SK-N-SH (cell line): ENCODE measurements at regions not wholly inside any gene's neighbourhood (a gene's known extent, or its start where the extent isn't known, plus 50 kb on each side); places are given as distances from the start of the nearest gene placed in this dataset.

Experiments used
- CTCF ChIA-PET: fragments of 300-600, 350-600 bp; formaldehyde crosslinking; extraction: SDS; loops from one replicate; lab custom pipeline; 2021; lab: Yijun Ruan, JAX
- POLR2A ChIA-PET: fragments of 350-600 bp; sonication (Branson Sonifier 250); formaldehyde crosslinking; extraction: SDS; loops from one replicate; lab custom pipeline; 2020; ENCODE audit warnings: antibody characterized with exemption, inconsistent platforms; lab: Yijun Ruan, JAX
- DNase-seq: peaks from one replicate; pipeline ENCODE4 v3.0.0; 2012
- H2AFZ ChIP-seq: fragments of 200-600 bp; sonication (generic); 2 replicates; pipeline ENCODE4 v1.8.1; 2016; ENCODE audit warnings: antibody characterized with exemption, mild to moderate bottlenecking, low read depth
- H3F3A ChIP-seq: fragments of 200-600 bp; sonication (generic); replicated peaks from 2 replicates; pipeline ENCODE3; 2016; ENCODE audit warnings: antibody characterized with exemption, mild to moderate bottlenecking; ENCODE audit not compliant: insufficient read depth
- H3K27ac ChIP-seq, 2 experiments: fragments of 200-500 bp in 1 of 2; fragments of 200-600 bp in 1 of 2; sonication (Bioruptor generic) in 1 of 2; sonication (generic), shearing (Covaris generic) in 1 of 2; 2 replicates each; pipeline versions ENCODE4 v1.5.1 to v1.6.1; 2014 to 2016; ENCODE audit warnings: low read depth in 2 of 2, inconsistent platforms in 1 of 2, low read length in 1 of 2, mild to moderate bottlenecking in 1 of 2, mixed read lengths in 1 of 2
- H3K27me3 ChIP-seq: fragments of 200-600 bp; sonication (generic), shearing (Covaris generic); 2 replicates; pipeline ENCODE4 v1.6.1; 2016; ENCODE audit warnings: mixed run types; ENCODE audit not compliant: insufficient read depth
- H3K36me3 ChIP-seq, 2 experiments: fragments of 200-500 bp in 1 of 2; fragments of 200-600 bp in 1 of 2; sonication (Bioruptor generic) in 1 of 2; sonication (generic) in 1 of 2; replicated peaks in 1 of 2; 2 replicates each; pipeline versions ENCODE3 to v1.5.1; 2014 to 2016; ENCODE audit warnings: low read length in 1 of 2, mild to moderate bottlenecking in 1 of 2; ENCODE audit not compliant: insufficient read depth in 2 of 2, control insufficient read depth in 1 of 2
- H3K4me1 ChIP-seq, 2 experiments: fragments of 200-500 bp in 1 of 2; fragments of 200-600 bp in 1 of 2; sonication (Bioruptor generic) in 1 of 2; sonication (generic), shearing (Covaris generic) in 1 of 2; 2 replicates each; pipeline versions ENCODE4 v1.5.1 to v1.6.1; 2014 to 2016; ENCODE audit warnings: low read depth in 1 of 2, low read length in 1 of 2, mixed run types in 1 of 2; ENCODE audit not compliant: insufficient read depth in 2 of 2, control insufficient read depth in 1 of 2
- H3K4me2 ChIP-seq: fragments of 200-600 bp; sonication (generic), shearing (Covaris generic); 2 replicates; pipeline ENCODE4 v1.6.1; 2017; ENCODE audit warnings: mixed run types
- H3K4me3 ChIP-seq, 2 experiments: fragments of 200-500 bp in 1 of 2; fragments of 200-600 bp in 1 of 2; sonication (Bioruptor generic) in 1 of 2; sonication (generic), shearing (Covaris generic) in 1 of 2; 2 replicates each; pipeline versions ENCODE4 v1.5.1 to v1.8.1; 2014 to 2016; ENCODE audit warnings: low read depth in 2 of 2, inconsistent platforms in 1 of 2, low read length in 1 of 2, mild to moderate bottlenecking in 1 of 2, mixed read lengths in 1 of 2, moderate library complexity in 1 of 2
- H3K79me2 ChIP-seq: fragments of 200-600 bp; sonication (generic); 2 replicates; pipeline ENCODE4 v1.8.1; 2017; ENCODE audit warnings: mild to moderate bottlenecking; ENCODE audit not compliant: insufficient read depth
- H3K9ac ChIP-seq: fragments of 200-600 bp; sonication (generic); 2 replicates; pipeline ENCODE4 v1.6.1; 2017; ENCODE audit warnings: mixed run types
- H3K9me2 ChIP-seq: fragments of 200-600 bp; sonication (generic); 2 replicates; pipeline ENCODE4 v1.6.1; 2017; ENCODE audit warnings: mixed run types
- H3K9me3 ChIP-seq: fragments of 200-600 bp; sonication (generic); 2 replicates; pipeline ENCODE4 v1.6.1; 2017; ENCODE audit warnings: mixed run types, mild to moderate bottlenecking, moderate library complexity
- H4K20me1 ChIP-seq: fragments of 200-600 bp; sonication (generic); 2 replicates; pipeline ENCODE4 v1.6.1; 2017; ENCODE audit warnings: mild to moderate bottlenecking, mixed run types; ENCODE audit not compliant: insufficient read depth
- CHD2 ChIP-seq: fragments of 150-350 bp; IDR thresholded peaks from 2 replicates; pipeline ENCODE4 v1.6.1; 2018; ENCODE audit warnings: low read length; ENCODE audit not compliant: partially characterized antibody
- EZH2phosphoT487 ChIP-seq: fragments of 200-600 bp; sonication (generic); IDR thresholded peaks from 2 replicates; pipeline ENCODE4 v1.6.1; 2017; ENCODE audit warnings: low read depth, mixed run types, mild to moderate bottlenecking, antibody characterized with exemption, moderate library complexity, borderline replicate concordance
- FOSL2 ChIP-seq: IDR thresholded peaks from 2 replicates; pipeline ENCODE4 v1.4.0; 2012; ENCODE audit warnings: low read depth, mild to moderate bottlenecking, moderate library complexity, borderline replicate concordance
- JUND ChIP-seq: IDR thresholded peaks from 2 replicates; pipeline ENCODE4 v1.4.0; 2012
- MEF2A ChIP-seq: IDR thresholded peaks from 2 replicates; pipeline ENCODE4 v1.4.0; 2012; ENCODE audit warnings: low read depth, borderline replicate concordance
- RAD21 ChIP-seq: IDR thresholded peaks from 2 replicates; pipeline ENCODE4 v1.6.1; 2012; ENCODE audit warnings: mild to moderate bottlenecking, low read length
- RCOR1 ChIP-seq: fragments of 150-350 bp; IDR thresholded peaks from 2 replicates; pipeline ENCODE4 v1.6.1; 2017; ENCODE audit warnings: antibody characterized with exemption, low read length
- RXRA ChIP-seq: IDR thresholded peaks from 2 replicates; pipeline ENCODE4 v1.4.0; 2012; ENCODE audit warnings: low read depth, mild to moderate bottlenecking, borderline replicate concordance
- TEAD4 ChIP-seq: IDR thresholded peaks from 2 replicates; pipeline ENCODE4 v1.4.0; 2012; ENCODE audit warnings: mild to moderate bottlenecking, borderline replicate concordance; ENCODE audit not compliant: insufficient read depth
- YY1 ChIP-seq: IDR thresholded peaks from 2 replicates; pipeline ENCODE4 v1.4.0; 2012; ENCODE audit warnings: low read depth, mild to moderate bottlenecking
- WGBS: methylation state at CpG from one replicate; pipeline ENCODE4 v1.1.6; 2017; ENCODE audit warnings: low lambda C conversion rate; 5-methylcytosine and 5-hydroxymethylcytosine counted together
- TF ChIP-seq, protein P1 (sequence below): fragments of 150-350 bp; IDR thresholded peaks from 2 replicates; pipeline ENCODE4 v1.6.1; 2016; ENCODE audit warnings: mild to moderate bottlenecking, low read depth, low read length
- TF ChIP-seq, protein P2 (sequence below): IDR thresholded peaks from 2 replicates; pipeline ENCODE4 v1.4.0; 2012; ENCODE audit warnings: low read depth, borderline replicate concordance
- TF ChIP-seq, protein P3 (sequence below): fragments of 200-600 bp; sonication (generic); IDR thresholded peaks from 2 replicates; pipeline ENCODE4 v1.6.1; 2017; ENCODE audit warnings: antibody characterized with exemption, mild to moderate bottlenecking, moderate library complexity
- TF ChIP-seq, protein P4 (sequence below): IDR thresholded peaks from 2 replicates; pipeline ENCODE4 v1.6.1; 2012; ENCODE audit warnings: mild to moderate bottlenecking, low read depth, low read length, moderate library complexity

DNA sequence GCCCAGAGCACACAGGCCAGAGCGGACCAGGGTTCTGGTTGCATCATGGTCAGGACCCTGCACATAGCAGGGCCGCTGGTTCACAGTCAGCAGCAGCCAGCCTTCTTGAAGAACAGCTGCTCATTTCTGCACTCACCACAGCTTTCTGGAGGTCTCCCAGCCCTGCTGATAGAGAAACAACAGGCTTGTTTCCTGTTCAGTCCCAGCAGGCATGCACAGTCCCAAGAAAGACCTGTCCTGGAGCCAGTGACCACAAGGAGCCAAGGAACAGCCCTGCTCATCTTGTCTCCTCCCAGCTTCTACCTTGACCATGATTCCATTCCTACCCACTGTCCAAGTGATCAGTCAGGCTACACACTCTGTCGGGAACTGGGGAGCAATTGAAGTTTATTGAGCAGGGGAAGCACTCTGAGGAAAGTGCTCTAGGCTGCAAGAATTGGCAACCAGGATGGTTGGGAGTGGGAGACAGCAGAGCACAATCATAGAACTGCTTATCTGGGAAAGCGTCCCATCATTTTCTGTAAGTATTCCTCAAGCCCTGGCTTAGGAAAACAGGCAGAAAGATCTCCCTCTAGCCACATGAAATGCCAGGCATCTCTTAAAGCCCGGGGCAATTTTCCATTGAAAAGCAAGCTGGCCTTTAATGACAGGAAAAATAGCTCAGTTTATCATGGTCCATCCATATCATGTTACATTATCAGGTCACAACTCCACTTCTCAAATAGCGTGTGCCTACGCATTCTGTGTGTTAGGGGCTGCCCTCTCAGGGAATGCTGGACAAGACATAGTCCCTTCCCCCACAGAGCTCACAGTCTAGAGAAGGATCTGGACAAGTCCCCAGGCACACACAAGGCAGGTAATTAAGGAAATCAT, 155.4 kb upstream of the FOXF1 start:
- no peaks in the 10 kb centered on the region for H3F3A ChIP-seq
- H3K27ac ChIP-seq, result no peak overlapping the region
- WGBS, result 48% methylated on average over 5 of the region's 7 CpGs
- H3K36me3 ChIP-seq, result no peaks in the 10 kb centered on the region
- H2AFZ ChIP-seq, result no peak overlapping the region
- H3K79me2 ChIP-seq, result no peaks in the 10 kb centered on the region
- no peaks in the 10 kb centered on the region for H4K20me1 ChIP-seq
- CTCF ChIA-PET, result no interaction called here
- TF ChIP-seq, protein P1, sequence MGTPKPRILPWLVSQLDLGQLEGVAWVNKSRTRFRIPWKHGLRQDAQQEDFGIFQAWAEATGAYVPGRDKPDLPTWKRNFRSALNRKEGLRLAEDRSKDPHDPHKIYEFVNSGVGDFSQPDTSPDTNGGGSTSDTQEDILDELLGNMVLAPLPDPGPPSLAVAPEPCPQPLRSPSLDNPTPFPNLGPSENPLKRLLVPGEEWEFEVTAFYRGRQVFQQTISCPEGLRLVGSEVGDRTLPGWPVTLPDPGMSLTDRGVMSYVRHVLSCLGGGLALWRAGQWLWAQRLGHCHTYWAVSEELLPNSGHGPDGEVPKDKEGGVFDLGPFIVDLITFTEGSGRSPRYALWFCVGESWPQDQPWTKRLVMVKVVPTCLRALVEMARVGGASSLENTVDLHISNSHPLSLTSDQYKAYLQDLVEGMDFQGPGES, result no peak
- no peak for TF ChIP-seq CHD2
- TF ChIP-seq, protein P2, sequence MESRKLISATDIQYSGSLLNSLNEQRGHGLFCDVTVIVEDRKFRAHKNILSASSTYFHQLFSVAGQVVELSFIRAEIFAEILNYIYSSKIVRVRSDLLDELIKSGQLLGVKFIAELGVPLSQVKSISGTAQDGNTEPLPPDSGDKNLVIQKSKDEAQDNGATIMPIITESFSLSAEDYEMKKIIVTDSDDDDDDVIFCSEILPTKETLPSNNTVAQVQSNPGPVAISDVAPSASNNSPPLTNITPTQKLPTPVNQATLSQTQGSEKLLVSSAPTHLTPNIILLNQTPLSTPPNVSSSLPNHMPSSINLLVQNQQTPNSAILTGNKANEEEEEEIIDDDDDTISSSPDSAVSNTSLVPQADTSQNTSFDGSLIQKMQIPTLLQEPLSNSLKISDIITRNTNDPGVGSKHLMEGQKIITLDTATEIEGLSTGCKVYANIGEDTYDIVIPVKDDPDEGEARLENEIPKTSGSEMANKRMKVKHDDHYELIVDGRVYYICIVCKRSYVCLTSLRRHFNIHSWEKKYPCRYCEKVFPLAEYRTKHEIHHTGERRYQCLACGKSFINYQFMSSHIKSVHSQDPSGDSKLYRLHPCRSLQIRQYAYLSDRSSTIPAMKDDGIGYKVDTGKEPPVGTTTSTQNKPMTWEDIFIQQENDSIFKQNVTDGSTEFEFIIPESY, result no peak
- no peak for TF ChIP-seq EZH2phosphoT487
- no peak for TF ChIP-seq RCOR1
- no peak for TF ChIP-seq TEAD4
- no peak for TF ChIP-seq YY1
- TF ChIP-seq, protein P3, sequence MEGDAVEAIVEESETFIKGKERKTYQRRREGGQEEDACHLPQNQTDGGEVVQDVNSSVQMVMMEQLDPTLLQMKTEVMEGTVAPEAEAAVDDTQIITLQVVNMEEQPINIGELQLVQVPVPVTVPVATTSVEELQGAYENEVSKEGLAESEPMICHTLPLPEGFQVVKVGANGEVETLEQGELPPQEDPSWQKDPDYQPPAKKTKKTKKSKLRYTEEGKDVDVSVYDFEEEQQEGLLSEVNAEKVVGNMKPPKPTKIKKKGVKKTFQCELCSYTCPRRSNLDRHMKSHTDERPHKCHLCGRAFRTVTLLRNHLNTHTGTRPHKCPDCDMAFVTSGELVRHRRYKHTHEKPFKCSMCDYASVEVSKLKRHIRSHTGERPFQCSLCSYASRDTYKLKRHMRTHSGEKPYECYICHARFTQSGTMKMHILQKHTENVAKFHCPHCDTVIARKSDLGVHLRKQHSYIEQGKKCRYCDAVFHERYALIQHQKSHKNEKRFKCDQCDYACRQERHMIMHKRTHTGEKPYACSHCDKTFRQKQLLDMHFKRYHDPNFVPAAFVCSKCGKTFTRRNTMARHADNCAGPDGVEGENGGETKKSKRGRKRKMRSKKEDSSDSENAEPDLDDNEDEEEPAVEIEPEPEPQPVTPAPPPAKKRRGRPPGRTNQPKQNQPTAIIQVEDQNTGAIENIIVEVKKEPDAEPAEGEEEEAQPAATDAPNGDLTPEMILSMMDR, result no peak
- TF ChIP-seq FOSL2, result no peak
- no peak for TF ChIP-seq JUND
- TF ChIP-seq RXRA, result no peak
- TF ChIP-seq RAD21, result no peak
- no peak for TF ChIP-seq MEF2A
- TF ChIP-seq, protein P4, sequence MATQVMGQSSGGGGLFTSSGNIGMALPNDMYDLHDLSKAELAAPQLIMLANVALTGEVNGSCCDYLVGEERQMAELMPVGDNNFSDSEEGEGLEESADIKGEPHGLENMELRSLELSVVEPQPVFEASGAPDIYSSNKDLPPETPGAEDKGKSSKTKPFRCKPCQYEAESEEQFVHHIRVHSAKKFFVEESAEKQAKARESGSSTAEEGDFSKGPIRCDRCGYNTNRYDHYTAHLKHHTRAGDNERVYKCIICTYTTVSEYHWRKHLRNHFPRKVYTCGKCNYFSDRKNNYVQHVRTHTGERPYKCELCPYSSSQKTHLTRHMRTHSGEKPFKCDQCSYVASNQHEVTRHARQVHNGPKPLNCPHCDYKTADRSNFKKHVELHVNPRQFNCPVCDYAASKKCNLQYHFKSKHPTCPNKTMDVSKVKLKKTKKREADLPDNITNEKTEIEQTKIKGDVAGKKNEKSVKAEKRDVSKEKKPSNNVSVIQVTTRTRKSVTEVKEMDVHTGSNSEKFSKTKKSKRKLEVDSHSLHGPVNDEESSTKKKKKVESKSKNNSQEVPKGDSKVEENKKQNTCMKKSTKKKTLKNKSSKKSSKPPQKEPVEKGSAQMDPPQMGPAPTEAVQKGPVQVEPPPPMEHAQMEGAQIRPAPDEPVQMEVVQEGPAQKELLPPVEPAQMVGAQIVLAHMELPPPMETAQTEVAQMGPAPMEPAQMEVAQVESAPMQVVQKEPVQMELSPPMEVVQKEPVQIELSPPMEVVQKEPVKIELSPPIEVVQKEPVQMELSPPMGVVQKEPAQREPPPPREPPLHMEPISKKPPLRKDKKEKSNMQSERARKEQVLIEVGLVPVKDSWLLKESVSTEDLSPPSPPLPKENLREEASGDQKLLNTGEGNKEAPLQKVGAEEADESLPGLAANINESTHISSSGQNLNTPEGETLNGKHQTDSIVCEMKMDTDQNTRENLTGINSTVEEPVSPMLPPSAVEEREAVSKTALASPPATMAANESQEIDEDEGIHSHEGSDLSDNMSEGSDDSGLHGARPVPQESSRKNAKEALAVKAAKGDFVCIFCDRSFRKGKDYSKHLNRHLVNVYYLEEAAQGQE, result no peak
- DNase-seq, result no peak
- no peaks in the 10 kb centered on the region for H3K9me3 ChIP-seq
- no peaks in the 10 kb centered on the region for H3K4me1 ChIP-seq
- no peak overlapping the region for H3K4me2 ChIP-seq
- peaks cover 13% of the 10 kb centered on the region; the same call in 1 of the 2 replicates for H3K27me3 ChIP-seq
- POLR2A ChIA-PET, result no interaction called here
- no peak overlapping the region for H3K9ac ChIP-seq
- no peaks in the 10 kb centered on the region for H3K9me2 ChIP-seq
- no peak overlapping the region for H3K4me3 ChIP-seq
